HS-27A (cell line): ENCODE measurements at regions not wholly inside any gene's neighbourhood (a gene's known extent, or its start where the extent isn't known, plus 50 kb on each side); places are given as distances from the start of the nearest gene placed in this dataset.

ENCODE experiments used
- DNase-seq: peaks from one replicate; pipeline ENCODE4 v3.0.0-alpha.2; 2012; ENCODE audit warnings: low read depth, missing footprints

DNA sequence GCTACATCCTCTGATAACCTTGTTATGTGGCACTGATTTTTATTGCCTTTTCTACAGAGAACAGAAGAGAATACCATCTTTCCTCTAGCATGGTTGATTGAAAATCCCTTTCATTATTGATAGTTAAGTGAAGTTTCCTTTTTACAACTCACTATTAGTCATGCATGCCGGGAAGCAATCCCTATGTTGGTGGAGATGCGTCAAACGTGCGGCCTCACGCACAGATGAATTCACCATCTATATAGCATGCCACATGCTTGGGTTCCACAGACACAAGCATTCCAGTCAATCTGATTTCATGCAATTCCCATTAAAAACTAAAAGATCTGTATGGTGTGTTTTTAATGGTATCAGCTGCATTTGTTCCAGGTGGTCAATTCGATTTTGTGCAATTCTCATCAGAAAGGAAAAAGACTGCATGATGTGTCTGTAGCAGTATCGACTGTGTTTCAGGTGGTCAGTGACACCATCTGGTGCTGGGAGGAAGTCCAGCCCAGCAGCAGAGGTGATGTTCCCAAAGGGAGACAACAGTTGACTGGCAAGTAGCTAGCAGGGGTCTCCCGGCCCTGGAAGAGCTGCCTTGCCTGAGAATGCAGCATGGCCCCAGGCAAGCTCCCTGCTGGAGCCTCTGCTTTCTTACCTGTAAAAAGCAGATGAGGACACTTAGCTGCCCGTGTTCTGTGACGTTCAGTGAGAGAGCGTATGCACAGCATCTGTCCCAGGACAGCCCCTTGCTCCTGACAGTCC lies 151.3 kb upstream of the NCK2 start:
- no peak for DNase-seq

DNA sequence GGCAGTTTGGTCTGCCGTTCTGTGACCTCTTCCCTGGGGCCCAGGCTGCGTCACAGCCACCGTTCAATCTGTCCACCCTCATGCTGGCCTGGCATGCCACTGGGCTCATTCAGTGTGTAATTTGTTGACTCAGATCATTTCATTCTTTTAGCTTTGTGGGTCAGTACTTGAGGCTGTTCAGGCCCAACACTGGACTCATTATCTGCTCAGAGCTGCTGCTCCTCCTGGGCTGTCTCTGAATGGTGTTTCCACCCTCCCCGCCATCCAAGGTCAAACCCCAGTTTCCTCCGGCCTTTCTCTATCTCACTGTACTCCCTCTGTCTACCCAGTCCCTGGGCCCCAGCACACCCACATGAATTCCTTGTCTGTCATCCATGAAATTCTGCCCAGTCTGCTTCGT lies 152.4 kb upstream of the NCK2 start:
- no peak for DNase-seq

- DNase-seq, result no peak
Measured at GRCh38 chr2:105590780-105591660, 153.7 kb upstream of the NCK2 start.

- DNase-seq, result no peak
Measured at GRCh38 chr2:105588581-105588980, 156.1 kb upstream of the NCK2 start.

DNA sequence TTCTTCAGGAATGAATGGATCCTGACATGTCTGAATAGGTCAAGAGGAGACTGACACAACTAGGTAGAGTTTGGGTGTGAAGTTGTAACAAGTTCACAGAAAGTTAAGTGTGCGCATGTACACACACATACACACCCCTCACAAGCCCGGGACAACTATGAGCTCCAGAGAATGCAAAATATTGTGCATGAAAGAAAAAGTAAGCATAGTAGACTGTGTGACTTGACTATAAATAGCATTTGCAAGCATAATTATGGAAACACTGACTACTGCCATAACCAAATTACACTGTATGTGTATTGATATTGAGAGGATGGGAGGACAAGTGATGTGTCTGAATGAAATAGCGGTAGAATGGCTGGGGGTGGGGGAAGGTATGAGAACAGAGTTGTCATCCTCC lies 157.1 kb upstream of the NCK2 start:
- DNase-seq, result no peak

GRCh38 chr2:105584435-105585010 lies 160.2 kb upstream of the NCK2 start:
- no peak for DNase-seq

DNA sequence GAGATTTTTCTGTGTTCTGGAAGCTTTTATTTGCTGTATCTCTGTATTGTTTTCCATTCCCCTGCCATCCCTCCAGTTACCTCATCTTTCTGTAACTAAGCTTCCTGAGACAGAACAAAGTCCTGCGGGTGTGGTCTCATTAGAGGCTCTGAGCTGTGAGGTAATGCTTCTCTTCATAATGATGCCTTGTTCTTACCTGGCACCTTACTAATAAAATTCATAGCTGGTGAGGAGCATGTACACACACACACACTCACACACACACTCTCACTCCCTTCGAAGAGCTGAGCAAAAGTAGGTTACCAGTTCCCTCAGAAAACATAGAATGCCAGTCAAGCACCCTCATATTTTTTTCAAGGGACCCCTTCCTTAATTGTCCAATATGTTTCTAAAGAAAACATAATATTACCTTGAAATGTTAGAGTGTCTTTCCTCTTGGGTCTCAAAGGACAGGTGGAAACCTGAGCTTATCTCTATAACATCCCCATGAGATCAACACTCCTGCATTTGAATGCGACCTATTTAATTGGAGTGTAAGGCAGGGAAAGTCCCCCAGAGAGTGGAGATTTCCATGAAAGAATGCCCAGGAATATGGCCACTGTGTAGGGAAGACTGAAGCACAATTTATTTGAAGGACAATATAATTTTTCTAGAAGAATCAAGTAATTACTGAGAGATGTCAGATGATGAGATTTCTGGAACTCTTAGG lies 161.6 kb upstream of the NCK2 start:
- DNase-seq, result no peak

DNA sequence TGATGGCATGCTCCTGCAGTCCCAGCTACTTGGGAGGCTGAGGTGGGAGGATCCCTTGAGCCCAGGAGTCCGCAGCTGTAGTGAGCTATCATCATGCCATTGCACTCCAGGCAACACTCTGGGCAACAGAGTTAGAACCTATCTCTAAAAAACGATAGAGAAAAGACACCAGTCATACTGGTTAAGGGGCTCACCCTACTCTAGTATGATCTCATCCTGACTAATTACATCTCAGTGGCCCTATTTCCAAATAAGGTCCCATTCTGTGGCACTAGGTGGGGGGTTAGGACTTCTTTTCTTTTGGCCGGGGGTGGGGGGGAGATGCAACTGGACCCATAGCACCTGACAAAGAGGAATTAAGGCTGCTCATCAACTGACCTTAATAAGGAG lies 163.2 kb upstream of the NCK2 start:
- DNase-seq, result no peak

DNA sequence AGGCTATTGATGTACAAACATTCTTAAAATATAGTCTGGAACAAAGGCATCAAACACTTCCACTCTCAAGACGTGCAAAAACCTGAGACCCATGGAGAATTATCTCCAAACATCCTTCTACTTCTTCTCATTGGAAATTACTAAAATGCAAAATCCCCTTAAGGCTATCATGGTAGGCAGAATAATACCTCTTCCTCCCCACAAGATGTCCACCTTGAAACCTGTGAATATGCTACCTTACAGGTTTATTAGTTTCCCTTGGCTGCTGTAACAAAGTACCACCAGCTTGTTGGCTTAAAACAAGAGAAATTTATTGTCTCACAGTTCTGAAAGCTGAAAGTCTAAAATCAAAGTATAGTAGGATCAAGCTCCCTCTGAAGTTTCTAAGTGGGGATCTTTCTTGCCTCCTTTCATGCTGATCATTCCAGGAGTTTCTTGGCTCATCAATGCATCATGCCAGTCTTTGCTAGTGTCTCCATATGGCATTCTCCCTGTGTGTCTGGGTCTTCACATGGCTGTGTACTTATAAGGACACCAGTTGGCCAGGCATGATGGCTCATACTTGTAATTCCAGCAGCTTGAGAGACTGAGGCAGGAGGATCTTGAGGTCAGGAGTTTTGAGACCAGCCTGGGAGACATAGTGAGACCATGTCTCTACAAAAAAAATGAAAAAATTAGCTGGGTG lies 163.7 kb upstream of the NCK2 start:
- DNase-seq, result no peak

GRCh38 chr2:105580216-105580615 lies 164.5 kb upstream of the NCK2 start:
- no peak for DNase-seq

DNA sequence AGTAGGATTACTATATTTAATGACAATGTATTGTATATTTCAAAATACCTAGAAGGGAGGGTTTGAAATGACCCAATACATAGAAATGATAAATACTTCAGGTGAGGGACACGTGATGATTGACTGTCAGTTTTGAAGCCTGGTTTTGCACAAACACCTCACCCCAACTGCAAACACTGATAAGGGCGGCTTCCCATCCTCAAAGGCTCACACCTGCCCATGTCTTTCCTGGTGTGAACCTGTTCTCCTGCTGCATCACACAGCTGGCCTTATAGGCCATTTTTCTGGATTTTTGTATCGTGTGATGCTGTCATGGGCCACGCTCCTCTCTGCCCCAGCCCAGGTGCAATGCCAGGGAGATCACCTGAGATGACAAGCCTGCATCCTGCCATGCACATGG lies 166.5 kb upstream of the NCK2 start:
- no peak for DNase-seq

DNA sequence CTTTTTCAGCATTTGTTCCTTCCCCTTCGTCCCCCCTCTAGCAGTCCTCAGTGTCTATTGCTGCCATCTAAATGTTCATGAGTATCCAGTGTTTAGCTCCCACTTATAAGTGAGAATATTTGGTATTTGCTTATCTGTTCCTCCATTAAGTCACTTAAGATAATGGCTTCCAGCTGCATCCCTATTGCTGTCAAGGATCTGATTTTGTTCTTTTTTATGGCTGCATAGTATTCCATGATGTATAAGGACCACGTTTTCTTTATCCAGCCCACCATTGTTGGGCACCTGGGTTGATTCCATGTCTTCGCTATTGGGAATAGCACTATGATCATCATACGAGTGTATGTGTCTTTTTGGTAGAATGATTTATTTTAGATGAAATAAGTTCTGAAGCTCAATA lies 166.9 kb upstream of the NCK2 start:
- no peak for DNase-seq

GRCh38 chr2:105576440-105577241 lies 168.1 kb upstream of the NCK2 start:
- DNase-seq, result no peak

- DNase-seq, result no peak
Measured at GRCh38 chr2:105576050-105576439, 168.7 kb upstream of the NCK2 start.

DNA sequence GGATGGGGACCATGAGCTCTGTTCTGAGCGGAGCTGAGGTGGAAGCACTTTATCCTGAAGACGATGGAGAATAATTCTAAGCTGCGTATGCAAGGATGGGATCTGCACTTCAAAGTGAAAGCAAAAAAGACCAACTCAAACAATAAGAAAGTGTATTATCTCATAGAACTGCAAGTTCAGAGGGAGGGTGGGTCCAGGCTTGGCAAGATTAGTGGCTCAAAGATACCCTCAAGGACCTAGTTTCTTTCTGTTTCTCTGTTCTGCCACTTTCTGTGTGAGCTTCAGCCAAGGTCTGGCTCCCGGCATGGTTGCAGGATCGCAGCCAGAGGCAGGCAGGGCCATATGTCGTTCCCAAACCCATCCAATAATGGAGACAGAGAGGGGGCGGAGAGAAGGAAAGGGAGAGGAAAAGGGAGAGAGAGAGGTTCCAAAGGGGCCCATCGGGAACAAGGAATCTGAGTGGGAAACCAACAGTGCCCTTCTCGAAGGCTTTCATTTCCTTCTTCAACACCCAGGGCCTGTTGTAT lies 169.2 kb upstream of the NCK2 start:
- no peak for DNase-seq

DNA sequence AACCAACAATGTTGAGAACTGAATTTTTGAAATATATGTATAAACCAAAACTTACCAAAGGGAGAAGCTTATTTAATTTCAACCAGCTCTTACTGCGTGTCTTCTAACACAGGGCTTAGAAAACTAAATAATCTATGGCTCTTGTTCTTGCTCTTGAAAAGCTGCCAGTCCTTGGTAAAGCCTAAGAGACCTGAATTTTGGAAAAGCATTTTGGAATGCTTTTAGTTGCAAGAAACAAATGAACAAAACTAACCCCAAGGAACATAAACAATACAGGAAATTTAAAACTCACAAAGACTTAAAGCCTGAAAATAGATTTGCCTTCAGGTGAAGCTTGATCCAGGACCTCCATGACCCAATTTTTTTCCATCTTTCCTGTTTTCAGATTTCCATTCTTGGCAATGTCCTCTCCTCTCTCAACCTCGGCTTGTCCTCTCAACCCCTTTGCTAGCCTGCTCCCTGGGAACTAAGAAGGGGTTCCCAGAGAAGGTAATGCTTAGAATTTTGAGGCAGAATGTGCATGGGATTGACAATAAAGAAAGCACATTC lies 169.8 kb upstream of the NCK2 start:
- DNase-seq, result no peak

GRCh38 chr2:105573910-105574655 lies 170.6 kb upstream of the NCK2 start:
- DNase-seq, result no peak

- no peak for DNase-seq
Measured at GRCh38 chr2:105573490-105573889, 171.2 kb upstream of the NCK2 start.

GRCh38 chr2:105571445-105571987 lies 172.7 kb upstream of the FHL2 start:
- DNase-seq, result no peak
